ENCODE measurements at regions not wholly inside any gene's neighbourhood (a gene's known extent, or its start where the extent isn't known, plus 50 kb on each side); places are given as distances from the start of the nearest gene placed in this dataset.

DNA sequence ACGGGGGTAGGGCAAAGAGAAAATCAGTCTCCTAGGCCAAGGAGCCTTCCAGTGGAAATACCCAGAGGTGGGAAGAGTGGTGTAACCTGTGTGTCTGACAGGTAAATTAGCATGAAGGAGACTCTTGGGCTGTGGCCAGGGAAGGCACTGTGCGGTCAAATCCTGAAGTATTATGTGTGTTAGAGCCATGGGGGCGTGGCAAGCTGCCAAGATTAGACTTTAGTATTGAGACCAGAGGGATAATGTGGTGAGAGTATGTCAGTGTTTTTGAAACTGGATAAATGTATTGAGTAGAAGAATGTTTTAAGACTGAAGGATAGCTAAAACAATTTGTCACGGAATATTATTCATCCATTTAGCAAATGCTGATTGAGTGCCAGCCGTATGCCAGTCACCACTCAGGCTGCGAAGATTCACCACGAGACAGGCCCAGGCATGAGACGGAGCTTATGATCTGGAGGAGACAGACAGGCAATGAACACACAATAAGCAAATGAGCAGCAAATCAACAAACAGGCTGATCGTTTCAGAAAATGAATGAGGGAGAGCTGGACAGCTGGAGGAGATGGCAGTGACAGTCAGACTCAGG, 445.9 kb downstream of the MCTP2 start:
- no peaks in the 10 kb centered on the region for H3K79me2 ChIP-seq (ENCODE audit: control insufficient read depth, low read length)
- no peaks in the 10 kb centered on the region for H4K20me1 ChIP-seq (ENCODE audit: control insufficient read depth, insufficient read depth, low read depth, low read length)
- H3K4me1 ChIP-seq (ENCODE audit: control insufficient read depth, low read length), result no peaks in the 10 kb centered on the region
- H3K9me2 ChIP-seq (replicated peaks; ENCODE audit: control insufficient read depth, low read length), result no peaks in the 10 kb centered on the region
- no peak overlapping the region for H3K27ac ChIP-seq (ENCODE audit: low read depth, low read length)
- no peaks in the 10 kb centered on the region for H3K36me3 ChIP-seq (ENCODE audit: control insufficient read depth, low read length)
- no peak overlapping the region for H3K4me2 ChIP-seq (ENCODE audit: low read length)
- H3F3A ChIP-seq (ENCODE audit: control insufficient read depth, insufficient read depth), result no peaks in the 10 kb centered on the region
- no peaks in the 10 kb centered on the region for H3K9me3 ChIP-seq (ENCODE audit: control insufficient read depth, insufficient read depth, low read length)
- H3K4me3 ChIP-seq (ENCODE audit: low read length), result no peak overlapping the region
- H3K27me3 ChIP-seq (ENCODE audit: control insufficient read depth, low read length), result no peaks in the 10 kb centered on the region; the same call in 1 of the 2 replicates
- TF ChIP-seq EZH2phosphoT487 (IDR thresholded peaks at IDR 0.05; ENCODE audit: borderline replicate concordance, low read length), result no peak
- TF ChIP-seq, protein P1, sequence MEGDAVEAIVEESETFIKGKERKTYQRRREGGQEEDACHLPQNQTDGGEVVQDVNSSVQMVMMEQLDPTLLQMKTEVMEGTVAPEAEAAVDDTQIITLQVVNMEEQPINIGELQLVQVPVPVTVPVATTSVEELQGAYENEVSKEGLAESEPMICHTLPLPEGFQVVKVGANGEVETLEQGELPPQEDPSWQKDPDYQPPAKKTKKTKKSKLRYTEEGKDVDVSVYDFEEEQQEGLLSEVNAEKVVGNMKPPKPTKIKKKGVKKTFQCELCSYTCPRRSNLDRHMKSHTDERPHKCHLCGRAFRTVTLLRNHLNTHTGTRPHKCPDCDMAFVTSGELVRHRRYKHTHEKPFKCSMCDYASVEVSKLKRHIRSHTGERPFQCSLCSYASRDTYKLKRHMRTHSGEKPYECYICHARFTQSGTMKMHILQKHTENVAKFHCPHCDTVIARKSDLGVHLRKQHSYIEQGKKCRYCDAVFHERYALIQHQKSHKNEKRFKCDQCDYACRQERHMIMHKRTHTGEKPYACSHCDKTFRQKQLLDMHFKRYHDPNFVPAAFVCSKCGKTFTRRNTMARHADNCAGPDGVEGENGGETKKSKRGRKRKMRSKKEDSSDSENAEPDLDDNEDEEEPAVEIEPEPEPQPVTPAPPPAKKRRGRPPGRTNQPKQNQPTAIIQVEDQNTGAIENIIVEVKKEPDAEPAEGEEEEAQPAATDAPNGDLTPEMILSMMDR (IDR thresholded peaks at IDR 0.05; ENCODE audit: low read depth, low read length, poor library complexity, severe bottlenecking), result no peak

DNA sequence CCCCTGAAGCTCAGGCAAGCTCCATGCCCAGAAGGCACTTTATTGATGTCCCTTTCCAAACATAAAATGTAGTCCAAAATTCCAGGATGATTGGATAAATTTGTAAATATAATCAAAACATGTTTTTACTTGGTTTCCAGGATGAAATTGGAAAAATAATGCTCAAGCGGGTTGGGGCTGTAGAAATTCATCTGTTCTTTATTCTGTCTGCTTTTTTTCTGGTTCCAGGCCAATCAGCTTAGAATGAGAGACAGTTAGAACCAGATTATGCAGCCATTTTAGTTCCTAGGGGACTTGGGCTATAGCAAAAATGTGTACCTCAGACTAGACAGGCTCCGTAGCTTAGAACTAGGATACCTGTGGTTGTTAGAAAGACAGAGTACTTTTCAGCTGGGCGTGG, 450.8 kb downstream of the MCTP2 start:
- no peaks in the 10 kb centered on the region for H3K4me1 ChIP-seq (ENCODE audit: control insufficient read depth, low read length)
- no peaks in the 10 kb centered on the region for H3K79me2 ChIP-seq (ENCODE audit: control insufficient read depth, low read length)
- no peaks in the 10 kb centered on the region for H4K20me1 ChIP-seq (ENCODE audit: control insufficient read depth, insufficient read depth, low read depth, low read length)
- no peak overlapping the region for H3K27ac ChIP-seq (ENCODE audit: low read depth, low read length)
- H3K4me2 ChIP-seq (ENCODE audit: low read length), result no peak overlapping the region
- no peak overlapping the region for H3K4me3 ChIP-seq (ENCODE audit: low read length)
- no peak for TF ChIP-seq EZH2phosphoT487 (IDR thresholded peaks at IDR 0.05; ENCODE audit: borderline replicate concordance, low read length)
- TF ChIP-seq, protein P1 (IDR thresholded peaks at IDR 0.05; ENCODE audit: low read depth, low read length, poor library complexity, severe bottlenecking), result no peak
- no peaks in the 10 kb centered on the region for H3K36me3 ChIP-seq (ENCODE audit: control insufficient read depth, low read length)
- no peaks in the 10 kb centered on the region for H3K9me3 ChIP-seq (ENCODE audit: control insufficient read depth, insufficient read depth, low read length)
- H3K27me3 ChIP-seq (ENCODE audit: control insufficient read depth, low read length), result no peaks in the 10 kb centered on the region; the same call in 1 of the 2 replicates
- no peaks in the 10 kb centered on the region for H3K9me2 ChIP-seq (replicated peaks; ENCODE audit: control insufficient read depth, low read length)
- no peaks in the 10 kb centered on the region for H3F3A ChIP-seq (ENCODE audit: control insufficient read depth, insufficient read depth)

DNA sequence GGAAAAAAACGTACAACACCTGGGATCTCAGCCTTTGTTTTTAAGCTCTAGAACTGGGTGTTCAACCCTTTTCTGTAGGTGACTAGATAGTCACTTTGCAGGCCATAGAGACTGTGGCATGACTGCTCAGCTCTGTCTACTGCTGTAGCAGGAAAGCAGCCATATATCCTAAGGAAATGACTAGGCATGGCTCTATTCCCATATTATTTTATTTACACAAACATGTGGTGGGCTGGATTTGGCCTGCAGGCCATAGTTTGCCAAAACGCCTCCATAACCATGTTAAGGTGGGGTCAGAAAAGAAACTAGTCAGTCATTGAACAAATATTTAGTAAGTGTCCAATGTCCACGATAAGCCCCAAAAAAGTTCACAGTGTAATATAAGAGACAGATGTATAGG, 452.5 kb downstream of the MCTP2 start:
- no peaks in the 10 kb centered on the region for H3K79me2 ChIP-seq (ENCODE audit: control insufficient read depth, low read length)
- H4K20me1 ChIP-seq (ENCODE audit: control insufficient read depth, insufficient read depth, low read depth, low read length), result no peaks in the 10 kb centered on the region
- TF ChIP-seq, protein P1 (IDR thresholded peaks at IDR 0.05; ENCODE audit: low read depth, low read length, poor library complexity, severe bottlenecking), result no peak
- no peak for TF ChIP-seq EZH2phosphoT487 (IDR thresholded peaks at IDR 0.05; ENCODE audit: borderline replicate concordance, low read length)
- no peaks in the 10 kb centered on the region for H3K9me2 ChIP-seq (replicated peaks; ENCODE audit: control insufficient read depth, low read length)
- H3K36me3 ChIP-seq (ENCODE audit: control insufficient read depth, low read length), result no peaks in the 10 kb centered on the region
- H3K27ac ChIP-seq (ENCODE audit: low read depth, low read length), result no peak overlapping the region
- H3K4me1 ChIP-seq (ENCODE audit: control insufficient read depth, low read length), result no peaks in the 10 kb centered on the region
- no peaks in the 10 kb centered on the region for H3K9me3 ChIP-seq (ENCODE audit: control insufficient read depth, insufficient read depth, low read length)
- no peaks in the 10 kb centered on the region; the same call in 1 of the 2 replicates for H3K27me3 ChIP-seq (ENCODE audit: control insufficient read depth, low read length)
- H3K4me2 ChIP-seq (ENCODE audit: low read length), result no peak overlapping the region
- no peak overlapping the region for H3K4me3 ChIP-seq (ENCODE audit: low read length)
- H3F3A ChIP-seq (ENCODE audit: control insufficient read depth, insufficient read depth), result no peaks in the 10 kb centered on the region

All from DOHH2 (cell line).